Right lung (tissue), 2 donors: ENCODE measurements at regions not wholly inside any gene's neighbourhood (a gene's known extent, or its start where the extent isn't known, plus 50 kb on each side); places are given as distances from the start of the nearest gene placed in this dataset.

ENCODE experiments used
- DNase-seq, 2 donors: peaks; one replicate each; pipeline ENCODE4 v3.0.0-alpha.2; 2013

DNA sequence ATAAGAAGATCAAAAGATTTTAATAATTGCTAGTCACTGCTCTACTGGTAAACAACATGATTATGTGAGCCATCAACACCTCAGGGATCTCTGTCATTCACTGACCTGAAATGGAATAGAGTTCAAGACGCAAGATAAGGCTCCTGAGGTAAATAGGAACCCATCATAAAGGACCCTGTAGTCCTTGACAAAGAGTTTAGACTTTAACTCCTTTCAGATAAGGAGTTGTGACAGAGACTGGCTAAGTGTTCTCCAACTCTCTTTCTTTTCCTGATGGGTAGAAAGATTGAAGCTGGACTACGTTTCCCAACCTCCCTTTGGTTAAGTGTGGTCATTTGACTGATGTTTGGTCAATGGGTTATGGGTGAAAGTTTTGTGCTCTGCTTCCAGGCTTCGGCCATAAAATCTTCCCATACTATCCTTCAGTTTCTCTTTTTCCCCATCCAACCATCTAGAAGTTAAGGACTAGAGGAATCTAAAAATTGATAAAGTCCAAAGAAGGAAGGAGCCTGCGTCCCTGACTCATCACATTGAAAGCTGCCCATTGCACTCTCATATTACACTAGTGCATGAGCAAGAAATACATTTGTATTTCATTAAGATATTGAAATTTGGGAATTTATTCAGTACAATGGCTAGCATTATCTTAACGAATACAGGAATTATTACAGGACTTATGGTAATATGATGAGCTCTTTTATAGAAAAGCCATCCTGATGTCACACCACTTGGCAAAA is 293.7 kb upstream of the ACVR2A start:
- DNase-seq: no peak

DNA sequence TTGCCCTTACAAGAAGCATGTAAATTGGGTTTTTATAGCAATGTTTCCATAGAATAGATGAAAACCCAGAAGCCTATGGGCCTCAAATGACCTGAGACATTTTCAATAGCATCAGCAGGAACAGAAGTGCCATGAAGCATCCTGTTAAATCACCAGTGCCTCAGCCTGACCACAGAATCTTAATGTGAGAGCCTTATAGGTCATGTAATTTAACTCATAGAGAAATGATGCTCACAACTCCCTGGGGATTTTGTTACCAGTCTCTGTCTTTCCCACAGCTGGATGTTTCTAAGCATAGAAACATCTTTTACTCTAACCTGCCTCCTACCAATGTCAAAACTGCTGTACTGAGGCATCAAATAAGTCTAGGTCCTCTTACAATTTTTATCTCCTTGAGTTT is 295.8 kb upstream of the ACVR2A start:
- no peak for DNase-seq

DNA sequence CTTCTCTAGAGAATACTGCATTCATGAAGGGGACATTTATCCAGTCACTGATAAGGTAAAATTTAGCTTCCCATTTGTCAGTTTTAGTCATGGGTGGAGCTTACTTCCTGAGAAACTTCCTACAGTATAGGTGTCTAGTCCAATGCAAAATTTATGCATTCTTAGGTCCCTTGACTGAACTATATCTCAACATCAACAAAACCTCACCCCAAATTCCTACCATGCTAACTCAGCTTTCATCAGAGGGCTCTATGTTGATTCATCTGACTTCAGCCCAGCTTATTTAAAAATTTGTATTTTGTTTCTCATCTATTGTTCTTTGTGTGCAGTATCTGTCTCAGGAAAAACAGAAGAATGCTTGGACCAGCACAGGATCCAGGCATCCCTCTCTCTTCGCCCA is 296.4 kb upstream of the ACVR2A start:
- no peak for DNase-seq

DNA sequence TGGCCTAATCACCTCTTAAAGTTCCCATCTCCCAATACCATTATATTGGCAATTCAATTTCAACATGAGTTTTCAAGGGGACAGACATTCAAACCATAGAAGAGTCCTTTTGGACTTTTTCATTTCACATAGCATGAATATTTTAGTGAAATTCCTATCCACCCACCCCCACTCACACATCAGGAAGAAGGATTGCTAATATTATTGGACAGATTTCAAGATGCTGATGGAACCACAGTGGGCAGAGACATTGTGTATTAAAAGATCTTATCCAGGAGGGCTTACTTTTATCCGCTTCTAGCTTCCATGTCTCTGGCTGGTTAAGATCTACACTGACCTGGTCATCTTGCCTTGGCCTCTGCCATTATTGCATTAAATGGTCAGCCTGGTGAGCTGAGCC is 297.4 kb upstream of the ACVR2A start:
- DNase-seq: no peak

DNA sequence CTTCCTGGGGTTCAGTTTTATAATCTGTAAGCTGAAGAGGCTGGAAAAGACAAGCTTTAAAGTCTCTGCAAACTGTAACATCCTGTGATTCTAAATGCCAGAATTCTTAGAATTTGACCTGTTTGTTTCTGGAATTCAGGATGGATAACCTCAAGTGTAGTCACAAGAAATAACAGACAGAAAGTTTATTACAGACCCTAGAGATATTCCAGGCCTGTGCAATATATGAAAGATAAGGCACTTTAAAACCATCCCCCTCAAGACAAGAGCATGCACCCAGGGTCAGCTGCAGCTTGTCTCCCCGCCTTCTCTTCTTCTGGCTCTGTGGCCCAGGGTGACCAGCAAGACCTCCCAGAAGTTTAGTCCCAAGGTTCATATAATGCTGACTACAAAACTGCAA is 298.7 kb upstream of the ACVR2A start:
- DNase-seq: no peak

DNA sequence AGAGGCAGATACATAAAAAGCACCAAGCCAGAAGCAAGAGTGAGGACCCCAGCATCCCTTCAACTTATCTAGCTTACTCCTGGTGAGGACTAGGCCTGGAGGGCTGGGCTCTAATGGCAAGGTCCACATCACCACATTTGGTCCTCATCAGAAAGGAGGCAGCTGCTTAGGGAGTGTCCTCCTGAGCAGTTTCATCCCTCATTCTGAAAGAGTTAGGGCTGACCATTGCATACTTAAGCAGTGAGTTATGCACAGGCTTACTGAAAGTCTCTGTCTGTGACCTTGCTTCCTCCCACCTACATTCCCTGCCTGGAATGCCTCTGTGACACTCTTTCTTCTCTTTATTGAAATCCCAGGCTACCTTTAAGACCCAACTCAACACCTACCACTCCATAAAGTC is 301.8 kb upstream of the ACVR2A start:
- DNase-seq: no peak

DNA sequence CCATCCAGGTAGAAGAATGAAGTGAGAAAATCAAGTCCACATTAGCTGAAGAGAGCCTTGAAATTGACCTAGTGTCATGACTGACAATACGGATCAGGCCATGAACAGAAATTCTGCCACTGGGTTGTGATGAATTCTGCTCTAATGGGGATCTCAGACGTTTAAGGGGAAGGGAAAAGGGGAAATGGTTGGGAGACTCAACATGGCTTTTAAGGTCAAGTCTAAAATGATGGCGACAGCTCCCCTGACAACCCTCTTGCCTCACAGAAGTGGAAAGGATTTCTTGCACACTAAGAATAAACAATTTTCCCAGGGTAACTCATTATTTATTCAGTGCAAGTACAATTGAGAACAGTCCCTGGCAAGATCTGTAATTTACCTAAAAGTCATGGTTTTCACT is 302.5 kb upstream of the ACVR2A start:
- no peak for DNase-seq

DNA sequence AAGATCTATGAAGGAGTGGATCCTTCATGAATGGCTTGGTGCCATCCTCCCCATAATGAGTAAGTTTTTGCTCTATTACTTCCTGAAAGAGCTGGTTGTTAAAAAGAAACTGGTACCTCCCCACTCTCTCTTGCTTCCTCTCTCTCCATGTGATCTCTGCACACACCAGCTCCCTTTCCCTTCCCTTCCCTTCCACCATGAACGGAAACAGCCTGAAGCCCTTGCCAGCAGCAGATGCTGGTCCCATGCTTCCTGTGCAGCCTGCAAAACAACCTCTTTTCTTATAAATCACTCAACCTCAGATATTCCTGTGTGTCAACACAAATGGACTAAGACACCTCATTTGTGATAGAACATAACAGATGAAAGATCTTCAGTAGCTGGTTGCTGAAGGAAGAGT is 303.5 kb upstream of the ACVR2A start:
- DNase-seq: no peak

DNA sequence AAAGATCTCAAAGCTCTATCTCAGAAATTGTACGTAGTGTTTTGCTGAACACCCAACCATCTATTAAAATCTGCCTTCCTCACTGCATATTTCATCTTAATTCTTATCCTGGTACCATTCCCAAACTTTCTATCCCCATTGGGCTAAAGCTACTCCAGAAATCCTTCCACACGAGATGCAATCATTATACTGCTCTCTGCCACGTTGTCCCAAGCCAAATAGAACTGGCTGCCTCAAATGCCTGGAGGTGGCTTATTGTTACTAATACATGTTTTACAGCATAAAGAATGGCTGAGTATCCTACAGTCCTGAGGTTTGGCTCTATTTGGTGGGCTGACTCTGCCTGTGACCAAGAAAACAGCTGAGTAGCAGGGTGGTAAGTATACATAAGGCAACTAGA is 306.0 kb upstream of the ACVR2A start:
- no peak for DNase-seq

DNA sequence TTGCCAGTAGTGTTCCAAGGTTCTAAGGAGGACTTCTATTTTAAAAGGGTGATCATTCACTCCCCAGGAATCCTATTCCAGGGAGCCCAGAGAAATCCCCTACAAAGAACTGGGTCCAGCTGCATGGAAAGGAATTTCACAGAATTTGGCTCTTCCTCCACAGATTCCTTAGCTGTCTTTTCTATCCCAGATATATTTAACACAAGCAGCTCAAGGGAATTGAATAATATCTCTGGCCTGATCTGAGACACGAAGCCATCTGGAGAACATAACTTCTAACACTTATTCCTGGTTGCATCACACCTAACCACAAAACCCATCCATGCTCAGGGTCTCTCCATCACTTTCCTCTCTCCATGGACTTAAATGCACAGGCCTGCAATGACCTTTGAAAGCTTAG is 306.7 kb upstream of the ACVR2A start:
- DNase-seq: no peak

DNA sequence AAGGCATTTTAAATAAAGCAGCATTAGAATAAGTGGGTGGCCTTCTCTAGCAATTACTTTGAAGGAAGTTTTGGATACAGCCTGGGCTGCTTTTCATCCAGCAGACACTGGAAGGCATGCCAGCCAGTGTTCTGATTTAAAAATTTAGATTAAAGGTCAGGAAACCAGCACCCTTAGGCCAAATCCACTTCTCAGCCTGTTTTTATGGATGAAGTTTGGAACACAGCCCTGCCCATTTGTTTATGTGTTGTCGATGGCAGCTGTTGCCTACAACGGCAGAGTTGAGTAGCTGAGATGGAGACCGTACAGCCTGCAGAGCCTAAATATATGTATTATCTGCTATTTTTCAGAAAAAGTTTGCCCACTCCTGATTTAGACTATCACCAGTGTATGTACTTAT is 313.6 kb upstream of the ACVR2A start:
- DNase-seq: peak; percentile 93 to 94

DNA sequence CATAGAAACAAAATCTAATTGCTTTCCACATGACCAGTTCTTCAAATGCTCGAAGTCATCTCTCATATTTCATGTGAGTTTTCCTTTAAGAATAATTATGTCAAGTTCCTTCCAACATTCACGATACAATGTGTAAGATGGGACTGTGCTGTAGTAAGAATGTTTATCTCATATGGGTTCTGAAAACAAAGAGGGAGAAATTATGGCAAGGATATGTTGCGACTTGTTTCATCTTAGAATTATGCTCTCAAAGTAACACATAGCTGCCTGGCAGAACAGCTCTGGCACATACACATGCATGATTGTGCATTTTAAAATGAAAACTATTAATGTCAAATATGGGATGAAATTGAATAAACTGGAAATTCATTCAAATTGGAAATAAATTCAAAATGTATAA is 314.8 kb upstream of the ACVR2A start:
- DNase-seq: no peak

DNA sequence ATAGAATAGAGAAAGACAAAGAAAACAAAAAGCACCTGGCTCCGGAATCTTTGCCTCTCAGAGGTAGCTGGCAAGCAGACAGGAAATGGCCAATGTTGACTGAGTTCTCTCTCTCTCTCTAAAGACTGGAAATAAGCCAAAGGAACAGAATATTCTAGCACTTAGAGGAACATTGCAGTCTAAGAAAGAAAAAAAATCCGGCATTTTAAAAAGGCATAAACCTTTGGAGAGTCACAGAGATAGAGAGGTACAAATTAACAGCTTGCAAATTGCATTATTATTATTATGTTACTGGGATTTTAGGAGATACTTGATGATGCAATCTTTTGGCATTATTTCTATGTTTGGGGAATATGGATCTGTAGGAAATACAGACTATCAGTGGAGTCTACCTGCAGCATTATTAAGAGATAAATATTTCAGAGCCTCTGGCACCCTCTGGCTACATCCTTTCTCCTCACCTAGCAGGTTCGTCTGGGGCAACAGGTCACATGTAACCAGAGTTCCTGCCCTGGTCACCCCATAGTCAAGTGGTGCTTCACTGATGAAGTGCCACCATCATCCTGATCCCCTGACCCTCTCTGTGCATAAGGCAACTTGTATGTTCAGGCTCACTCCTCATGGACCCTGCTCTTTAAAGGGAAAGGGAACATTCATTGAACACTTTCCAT is 318.9 kb upstream of the ACVR2A start:
- peak in 1 of 2 donors; percentile 20 for DNase-seq

DNA sequence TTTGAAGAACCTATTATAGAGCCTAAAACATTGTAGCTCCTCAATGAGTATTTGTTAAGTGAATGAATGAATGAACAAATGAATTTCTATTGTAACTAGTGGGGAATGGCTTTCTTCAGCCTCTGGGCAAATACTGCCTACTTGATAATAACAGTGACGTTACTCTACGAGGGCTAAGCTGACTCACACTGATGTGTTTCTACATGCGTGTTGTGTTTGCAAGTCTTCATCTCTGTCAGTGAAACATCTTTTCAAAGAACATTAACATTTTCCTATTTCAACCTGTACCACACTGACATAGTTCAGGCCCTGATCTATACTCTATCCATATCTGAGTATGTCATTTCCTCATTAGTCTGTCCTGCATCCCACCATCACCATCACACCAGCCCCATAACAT is 319.9 kb upstream of the ACVR2A start:
- no peak for DNase-seq

DNA sequence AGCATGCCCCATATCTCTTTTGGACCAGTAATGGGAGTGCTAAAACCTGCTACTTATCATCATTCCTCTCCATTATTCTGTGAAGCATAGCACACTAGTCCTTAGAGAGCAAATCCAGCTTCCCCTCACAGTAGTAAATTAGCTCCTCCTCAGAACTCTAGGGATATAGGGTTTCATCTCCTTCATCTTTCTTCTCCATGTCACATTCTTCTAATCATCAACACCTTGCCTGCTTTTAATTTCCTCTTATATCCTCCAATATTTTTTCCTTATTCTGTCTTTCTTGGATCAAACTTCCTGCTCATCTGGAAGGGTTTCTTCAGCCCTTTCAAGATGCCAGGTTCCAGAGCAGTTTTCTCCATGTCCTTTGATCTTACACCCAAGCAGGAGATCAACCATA is 321.4 kb upstream of the ACVR2A start:
- DNase-seq: no peak

DNA sequence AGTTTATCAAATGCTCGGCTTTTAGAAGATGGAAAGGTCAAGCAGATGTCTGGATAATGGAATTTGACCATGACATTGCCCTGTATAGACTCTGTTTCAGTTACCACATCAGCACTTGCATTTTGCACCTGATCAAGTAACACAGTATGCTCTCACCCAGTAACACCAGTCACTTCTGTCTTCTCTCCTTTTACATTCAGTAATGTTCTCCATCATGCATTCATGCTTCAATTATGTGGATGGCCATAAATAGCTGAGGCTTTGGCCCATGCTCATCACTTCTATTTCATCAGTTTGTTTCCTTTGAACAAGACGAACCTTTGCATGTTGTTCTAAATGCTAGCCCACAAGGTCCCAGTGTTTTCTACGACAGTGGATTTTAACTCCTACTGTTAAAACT is 322.9 kb upstream of the ACVR2A start:
- DNase-seq: no peak

DNA sequence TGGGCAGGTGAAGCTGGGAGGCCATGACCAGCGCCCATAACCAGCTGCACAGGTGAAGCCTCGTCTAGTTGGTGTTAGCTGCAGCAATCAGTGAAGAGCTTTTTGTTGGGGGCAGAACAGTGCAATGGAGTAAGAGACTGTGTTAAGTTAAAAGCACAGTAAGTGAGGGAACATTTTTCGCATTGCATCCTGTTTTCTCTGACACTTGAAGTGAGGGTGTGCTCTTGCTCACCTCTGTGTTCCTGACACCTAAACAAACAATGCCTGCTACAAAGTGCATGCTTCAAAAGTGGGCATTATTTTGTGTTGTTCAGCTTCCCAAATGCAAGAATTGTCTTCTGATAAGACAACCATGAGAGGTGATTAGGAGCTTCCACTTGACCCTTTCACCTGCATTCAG is 324.0 kb upstream of the ACVR2A start:
- DNase-seq: no peak

DNA sequence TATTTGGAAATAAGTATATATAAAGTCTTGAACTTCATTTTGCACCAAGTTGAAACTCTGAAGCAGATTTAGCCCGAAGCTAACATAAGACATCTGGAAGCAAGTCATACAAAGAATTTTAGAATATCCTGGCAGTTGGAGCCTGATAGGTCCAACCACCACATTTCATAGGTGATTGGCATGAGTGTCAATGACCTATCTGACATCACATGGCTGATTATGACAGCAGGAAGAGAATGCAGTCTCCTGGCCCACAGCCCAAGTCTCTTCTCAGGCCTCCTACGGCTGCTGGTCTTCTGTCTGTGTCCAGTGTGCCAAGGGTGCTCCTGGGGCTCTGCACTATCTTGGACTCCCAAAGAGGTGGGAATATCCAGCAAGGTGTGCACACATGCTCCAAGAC is 325.7 kb upstream of the ACVR2A start:
- no peak for DNase-seq

DNA sequence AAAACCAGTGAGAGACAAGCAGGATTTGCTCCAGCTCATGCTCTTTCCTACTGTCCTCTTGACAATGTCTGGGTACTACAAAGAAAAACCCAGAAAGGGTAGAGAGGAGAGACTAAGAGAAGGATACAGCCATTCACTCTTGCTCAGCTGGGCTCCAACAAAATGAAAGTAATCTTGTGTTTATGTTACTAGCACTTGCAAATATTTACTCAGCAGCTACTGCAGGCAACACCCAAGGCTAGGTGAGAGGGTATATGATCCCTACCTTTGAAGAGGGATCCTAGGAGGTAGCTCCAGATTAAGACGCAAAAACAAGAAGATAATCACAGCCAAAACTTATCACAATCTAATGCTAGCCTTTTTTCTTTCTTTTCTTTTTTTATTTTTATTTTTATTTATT is 329.6 kb upstream of the ACVR2A start:
- DNase-seq: no peak

DNA sequence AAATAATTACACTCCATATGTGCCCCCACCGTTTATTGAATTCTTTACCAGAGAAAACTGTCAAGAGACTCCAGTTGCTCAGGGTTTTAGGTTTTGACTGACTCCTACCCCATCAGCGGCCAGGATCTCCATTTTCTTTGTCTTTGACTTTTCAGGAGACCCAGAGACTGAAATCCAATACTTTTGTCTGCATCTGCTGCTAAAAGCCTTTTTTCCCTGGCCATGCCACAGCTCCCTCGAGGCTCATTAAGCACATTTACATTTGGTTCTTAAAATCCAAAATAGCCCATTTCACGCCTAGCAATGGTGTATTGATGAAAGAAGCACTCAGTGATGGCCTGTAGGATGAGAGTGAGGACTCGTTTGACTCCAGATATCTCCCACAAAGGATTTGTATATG is 332.6 kb upstream of the ACVR2A start:
- DNase-seq: no peak

DNA sequence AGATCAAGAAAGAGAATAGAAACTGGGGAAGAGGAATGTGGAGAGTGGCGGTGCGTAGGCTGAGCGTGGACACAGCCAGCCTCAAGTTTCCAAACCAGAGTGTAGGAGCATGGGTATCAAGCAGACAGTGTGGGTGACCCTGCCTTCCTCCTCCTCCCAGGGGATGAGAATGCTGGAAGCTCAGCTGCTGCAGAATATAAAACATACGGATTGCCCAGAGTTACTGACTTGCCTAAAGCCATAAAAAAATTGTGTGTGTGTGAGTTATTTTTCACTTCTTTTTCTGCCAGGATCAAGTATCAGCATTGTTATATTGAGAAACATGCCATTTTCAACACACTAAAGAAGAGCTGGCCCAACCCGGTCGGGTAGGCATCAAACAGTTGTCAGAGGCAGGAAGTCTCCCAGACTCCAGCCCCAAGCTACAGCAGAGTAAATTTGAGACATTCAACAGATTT is 333.3 kb upstream of the ACVR2A start:
- DNase-seq: no peak

DNA sequence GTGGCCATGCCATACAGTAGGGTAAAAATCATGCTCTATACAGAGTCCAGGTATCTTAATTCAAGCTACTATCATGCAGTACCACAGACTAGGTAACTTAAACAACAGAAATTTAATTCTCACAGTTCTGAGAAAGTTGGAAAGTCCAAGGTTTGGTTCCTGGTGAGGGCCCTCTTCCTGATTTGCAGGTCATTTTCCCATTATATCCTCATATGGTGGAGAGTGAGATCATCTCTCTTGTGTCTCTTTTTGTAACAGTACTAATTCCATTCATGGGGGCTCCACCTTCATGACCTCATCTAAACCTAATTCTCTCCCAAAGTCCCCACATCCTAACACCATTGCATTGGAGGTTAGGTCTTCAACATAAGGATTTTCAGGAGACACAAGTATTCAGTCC is 335.0 kb upstream of the ACVR2A start:
- DNase-seq: no peak

DNA sequence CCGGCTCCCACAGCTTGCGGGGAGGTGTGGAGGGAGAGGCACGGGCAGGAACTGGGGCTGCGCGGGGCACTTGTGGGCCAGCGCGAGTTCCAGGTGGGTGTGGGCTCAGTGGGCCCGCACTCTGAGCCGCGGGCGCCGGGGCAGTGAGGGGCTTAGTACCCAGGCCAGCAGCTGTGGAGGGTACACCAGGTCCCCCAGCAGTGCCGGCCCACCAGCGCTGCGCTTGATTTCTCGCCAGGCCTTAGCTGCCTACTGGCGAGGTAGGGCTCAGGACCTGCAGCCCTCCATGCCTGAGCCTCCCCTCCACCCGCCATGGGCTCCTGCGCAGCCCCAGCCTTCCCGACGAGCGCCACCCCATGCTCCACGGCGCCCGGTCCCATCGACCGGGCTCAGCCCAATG is 337.9 kb upstream of the ACVR2A start:
- no peak for DNase-seq

DNA sequence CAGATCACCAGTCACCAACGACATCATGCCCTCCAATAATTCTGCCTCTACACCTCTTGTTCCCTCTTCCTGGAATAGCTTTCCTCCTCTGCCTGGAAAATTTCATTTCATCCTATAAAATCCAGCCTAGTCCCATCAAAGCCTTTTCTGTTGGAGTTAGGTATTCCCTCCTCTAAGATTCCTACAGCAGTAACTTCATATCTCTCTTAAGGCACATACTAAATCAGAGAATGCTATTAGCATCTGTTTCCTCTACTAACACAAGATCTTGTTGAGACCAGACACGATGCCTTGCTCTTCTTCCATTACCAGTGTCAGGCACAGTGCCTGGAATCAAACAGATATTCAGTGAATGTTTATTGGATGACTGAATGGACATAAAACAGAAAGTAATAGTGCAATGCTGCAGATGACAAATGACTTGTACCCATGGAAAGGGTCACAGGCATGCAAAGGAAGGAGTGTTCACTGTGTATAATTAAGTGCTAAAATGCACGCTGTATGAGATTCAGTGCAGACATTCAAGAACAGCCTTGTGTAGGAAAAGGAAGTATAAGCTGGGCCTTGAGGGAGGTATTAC is 342.0 kb upstream of the ACVR2A start:
- no peak for DNase-seq
